Endothelial cell of umbilical vein (primary cell): ENCODE measurements at regions not wholly inside any gene's neighbourhood (a gene's known extent, or its start where the extent isn't known, plus 50 kb on each side); places are given as distances from the start of the nearest gene placed in this dataset.

Experiments
- BruUV-seq: library from RNA; stranded (reverse); fragments of 400-500 nt; replicated peaks from 2 replicates; lab custom pipeline; 2021; lab: Mats Ljungman, UMichigan
- CTCF ChIA-PET: fragments of 300-600, 350-600 bp; sonication (Branson Sonifier 250); formaldehyde crosslinking; loops from one replicate; lab custom pipeline; 2021; ENCODE audit warnings: antibody characterized with exemption, inconsistent platforms; lab: Charles Lee
- POLR2A ChIA-PET: fragments of 300-600, 350-600 bp; sonication (Branson Sonifier 250); formaldehyde crosslinking; loops from one replicate; lab custom pipeline; 2021; ENCODE audit warnings: antibody characterized with exemption, inconsistent platforms; lab: Charles Lee
- DNase-seq: peaks from one replicate; pipeline ENCODE4 v3.0.0-alpha.2; 2011; ENCODE audit warnings: low read depth, low spot score
- FAIRE-seq: peaks from 2 replicates; lab custom pipeline; 2011; peaks lifted over from hg19 to GRCh38; lab: Jason Lieb, UNC
- H2AFZ ChIP-seq: 2 replicates; pipeline ENCODE4 v1.6.0; 2012; ENCODE audit warnings: low read depth, low read length, control low read depth, inconsistent platforms
- H3K27ac ChIP-seq: 2 replicates; pipeline ENCODE4 v1.5.1; 2011; ENCODE audit warnings: low read depth, mild to moderate bottlenecking, control low read depth, low read length, moderate library complexity; ENCODE audit not compliant: insufficient read depth
- H3K27me3 ChIP-seq, 2 experiments: 2 replicates each; pipeline versions ENCODE4 v1.6.0 to v1.6.1; 2011; ENCODE audit warnings: low read length in 2 of 2, mixed read lengths in 1 of 2; ENCODE audit not compliant: control insufficient read depth in 2 of 2, insufficient read depth in 2 of 2
- H3K36me3 ChIP-seq, 2 experiments: 2 replicates in 1 of 2; 3 replicates in 1 of 2; pipeline ENCODE4 v1.5.1; 2011; ENCODE audit warnings: low read length in 2 of 2, mild to moderate bottlenecking in 1 of 2, moderate library complexity in 1 of 2; ENCODE audit not compliant: control insufficient read depth in 2 of 2, insufficient read depth in 2 of 2; ENCODE audit errors: extremely low read depth in 1 of 2
- H3K4me1 ChIP-seq: 3 replicates; pipeline ENCODE4 v1.5.1; 2011; ENCODE audit warnings: mild to moderate bottlenecking, low read length; ENCODE audit not compliant: control insufficient read depth, insufficient read depth; ENCODE audit errors: extremely low read depth
- H3K4me2 ChIP-seq: 2 replicates; pipeline ENCODE4 v1.6.1; 2011; ENCODE audit warnings: low read length, control low read depth, mixed read lengths; ENCODE audit not compliant: insufficient read depth
- H3K4me3 ChIP-seq, 3 experiments: fragments of 200-600 bp in 1 of 3; sonication (generic), shearing (Covaris generic) in 1 of 3; replicated peaks in 1 of 3; 2 replicates each; pipeline ENCODE4 v1.5.1; 2011 to 2016; ENCODE audit warnings: control low read depth in 3 of 3, low read length in 3 of 3, mild to moderate bottlenecking in 2 of 3, inconsistent platforms in 1 of 3, low read depth in 1 of 3, moderate library complexity in 1 of 3; ENCODE audit not compliant: insufficient read depth in 1 of 3
- H3K79me2 ChIP-seq: 2 replicates; pipeline ENCODE4 v1.6.0; 2012; ENCODE audit warnings: low read length, inconsistent platforms; ENCODE audit not compliant: control insufficient read depth, insufficient read depth
- H3K9ac ChIP-seq: replicated peaks from 2 replicates; pipeline ENCODE3; 2011; ENCODE audit warnings: low read length, control low read depth; ENCODE audit not compliant: insufficient read depth; ENCODE audit errors: extremely low read depth
- H3K9me1 ChIP-seq: replicated peaks from 3 replicates; pipeline ENCODE4 v1.6.0; 2011; ENCODE audit warnings: mild to moderate bottlenecking, low read length; ENCODE audit not compliant: control insufficient read depth, insufficient read depth; ENCODE audit errors: extremely low read depth
- H3K9me3 ChIP-seq: replicated peaks from 2 replicates; pipeline ENCODE4 v1.5.1; 2012; ENCODE audit warnings: low read length, inconsistent platforms; ENCODE audit not compliant: control insufficient read depth, insufficient read depth
- H4K20me1 ChIP-seq: replicated peaks from 2 replicates; pipeline ENCODE3; 2011; ENCODE audit warnings: mild to moderate bottlenecking, low read length; ENCODE audit not compliant: control insufficient read depth, insufficient read depth; ENCODE audit errors: extremely low read depth
- EZH2 ChIP-seq: IDR thresholded peaks from 2 replicates; pipeline ENCODE4 v1.6.1; 2012; ENCODE audit warnings: borderline replicate concordance, low read depth, mild to moderate bottlenecking, moderate library complexity, low read length, inconsistent platforms; ENCODE audit not compliant: severe bottlenecking
- FOS ChIP-seq: IDR thresholded peaks from 2 replicates; pipeline ENCODE4 v1.6.1; 2011; ENCODE audit warnings: mild to moderate bottlenecking, low read length, moderate library complexity, borderline replicate concordance; ENCODE audit not compliant: insufficient read depth
- GATA2 ChIP-seq: IDR thresholded peaks from 2 replicates; pipeline ENCODE4 v1.7.0; 2011; ENCODE audit warnings: low read depth, mild to moderate bottlenecking, moderate library complexity, mixed read lengths, low read length; ENCODE audit not compliant: insufficient read length, insufficient read depth
- JUN ChIP-seq: IDR thresholded peaks from 2 replicates; pipeline ENCODE4 v1.6.1; 2011; ENCODE audit warnings: borderline replicate concordance, low read depth; ENCODE audit not compliant: insufficient read length, insufficient read depth
- MYC ChIP-seq: IDR thresholded peaks from one replicate; pipeline ENCODE4 v1.6.1; 2011; ENCODE audit warnings: mild to moderate bottlenecking, low read depth, low read length
- POLR2A ChIP-seq: IDR thresholded peaks from 2 replicates; pipeline ENCODE4 v1.6.1; 2012; ENCODE audit warnings: low read depth, mild to moderate bottlenecking, control low read depth, low read length
- POLR2AphosphoS5 ChIP-seq: IDR thresholded peaks from 2 replicates; pipeline ENCODE4 v1.6.1; 2012; ENCODE audit warnings: low read depth, mild to moderate bottlenecking, control low read depth, low read length, moderate library complexity; ENCODE audit not compliant: insufficient read depth
- dilution Hi-C: fragments of 300-500 bp; cut with MboI; formaldehyde crosslinking; loops from one replicate; pipeline ENCODE4 v1.15.0; 2019; ENCODE audit warnings: low sequenced_read_pairs; ENCODE audit not compliant: extremely low pct_ligation_motif_present
- intact Hi-C: fragments of 100-400 bp; cut with micrococcal nuclease; formaldehyde crosslinking; loops from one replicate; pipeline ENCODE4 v1.10.0; 2022
- TF ChIP-seq, protein P1 (sequence below): IDR thresholded peaks from 2 replicates; pipeline ENCODE4 v1.6.1; 2011; ENCODE audit not compliant: insufficient read depth, insufficient read length
- TF ChIP-seq, protein P2 (sequence below), 2 donors: IDR thresholded peaks; 1 replicate in 1 of 2; 2 replicates in 1 of 2; pipeline ENCODE4 v1.5.1; 2011; ENCODE audit warnings: low read length in 2 of 2, mild to moderate bottlenecking in 2 of 2, moderate library complexity in 2 of 2, control low read depth in 1 of 2, inconsistent platforms in 1 of 2, low read depth in 1 of 2; ENCODE audit not compliant: insufficient read depth in 1 of 2; ENCODE audit errors: extremely low read depth in 1 of 2

DNA sequence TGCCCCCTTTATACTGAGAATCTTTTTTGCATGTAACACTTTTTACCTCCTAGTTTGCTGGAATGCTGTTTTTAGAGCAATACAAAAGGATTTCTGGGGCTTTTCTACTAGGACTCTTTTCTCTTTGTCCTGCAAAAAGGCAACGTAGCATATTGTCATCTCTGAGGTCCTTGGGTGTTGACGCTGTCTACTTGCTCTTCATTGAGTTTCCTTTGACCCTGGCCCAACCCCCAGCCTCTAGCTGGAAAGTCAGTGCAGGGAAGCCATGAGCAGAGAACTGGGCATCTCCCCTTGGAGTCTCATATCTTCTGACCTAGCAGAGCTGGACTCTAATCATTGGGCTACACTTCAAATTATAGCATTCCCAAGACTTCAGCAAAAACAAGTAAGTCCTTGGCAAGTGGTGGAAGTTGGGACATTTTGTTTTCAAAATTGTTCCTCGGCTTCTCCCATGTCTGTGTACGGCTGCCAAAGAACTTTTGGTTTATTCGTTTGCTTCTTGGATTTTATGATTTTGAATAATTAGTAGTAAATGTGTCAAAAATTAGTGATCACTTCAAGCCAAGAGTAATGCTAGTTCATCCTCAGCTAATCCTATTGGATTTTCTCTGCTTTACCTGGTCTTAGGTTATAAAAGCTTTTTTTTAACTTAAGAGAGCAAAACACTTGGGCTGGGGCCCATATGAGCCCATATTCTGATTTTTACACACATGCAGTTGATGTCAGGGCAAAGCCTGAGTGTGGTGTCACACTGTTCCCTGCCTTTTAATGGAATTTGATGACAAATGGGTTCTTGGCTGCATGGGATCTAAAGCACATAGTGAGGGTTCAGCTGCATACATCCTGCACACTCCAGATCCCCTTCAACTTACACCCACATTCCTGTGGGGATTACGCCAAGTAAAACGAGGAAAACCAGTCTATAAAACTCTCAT, 419.5 kb upstream of the C2CD4B start:
- H3K79me2 ChIP-seq = no peaks in the 10 kb centered on the region
- H3K27ac ChIP-seq = no peak overlapping the region
- no peaks in the 10 kb centered on the region for H3K9me1 ChIP-seq
- CTCF ChIA-PET = interaction anchor here (0.9 to 1.9 kb wide), 4 partner anchors 8 to 71 kb away, joined by 3 to 4 read pairs (median 4); no protein-coding TSS in a partner anchor
- no peaks in the 10 kb centered on the region for H4K20me1 ChIP-seq
- no peaks in the 10 kb centered on the region for H3K9me3 ChIP-seq
- dilution Hi-C loops (no loop called here), intact Hi-C loops (no loop called here)
- H3K4me3 ChIP-seq = no peak overlapping the region
- no peak for FAIRE-seq
- POLR2A ChIA-PET = no interaction called here
- BruUV-seq = no TSS peak
- no peaks in the 10 kb centered on the region for H3K36me3 ChIP-seq
- H3K4me2 ChIP-seq = no peak overlapping the region
- H3K27me3 ChIP-seq = peaks cover 2 to 4% of the 10 kb centered on the region in 2 experiments
- no peaks in the 10 kb centered on the region for H3K4me1 ChIP-seq
- H3K9ac ChIP-seq = no peak overlapping the region
- TF ChIP-seq POLR2A (no peak), JUN (no peak), POLR2AphosphoS5 (no peak), GATA2 (no peak), MYC (no peak), FOS (no peak), EZH2 (no peak)
- TF ChIP-seq, protein P1, sequence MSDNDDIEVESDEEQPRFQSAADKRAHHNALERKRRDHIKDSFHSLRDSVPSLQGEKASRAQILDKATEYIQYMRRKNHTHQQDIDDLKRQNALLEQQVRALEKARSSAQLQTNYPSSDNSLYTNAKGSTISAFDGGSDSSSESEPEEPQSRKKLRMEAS = no peak
- TF ChIP-seq, protein P2, sequence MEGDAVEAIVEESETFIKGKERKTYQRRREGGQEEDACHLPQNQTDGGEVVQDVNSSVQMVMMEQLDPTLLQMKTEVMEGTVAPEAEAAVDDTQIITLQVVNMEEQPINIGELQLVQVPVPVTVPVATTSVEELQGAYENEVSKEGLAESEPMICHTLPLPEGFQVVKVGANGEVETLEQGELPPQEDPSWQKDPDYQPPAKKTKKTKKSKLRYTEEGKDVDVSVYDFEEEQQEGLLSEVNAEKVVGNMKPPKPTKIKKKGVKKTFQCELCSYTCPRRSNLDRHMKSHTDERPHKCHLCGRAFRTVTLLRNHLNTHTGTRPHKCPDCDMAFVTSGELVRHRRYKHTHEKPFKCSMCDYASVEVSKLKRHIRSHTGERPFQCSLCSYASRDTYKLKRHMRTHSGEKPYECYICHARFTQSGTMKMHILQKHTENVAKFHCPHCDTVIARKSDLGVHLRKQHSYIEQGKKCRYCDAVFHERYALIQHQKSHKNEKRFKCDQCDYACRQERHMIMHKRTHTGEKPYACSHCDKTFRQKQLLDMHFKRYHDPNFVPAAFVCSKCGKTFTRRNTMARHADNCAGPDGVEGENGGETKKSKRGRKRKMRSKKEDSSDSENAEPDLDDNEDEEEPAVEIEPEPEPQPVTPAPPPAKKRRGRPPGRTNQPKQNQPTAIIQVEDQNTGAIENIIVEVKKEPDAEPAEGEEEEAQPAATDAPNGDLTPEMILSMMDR (IDR thresholded peaks at IDR 0.05; ENCODE audit: extremely low read depth in 1 of 2, insufficient read depth in 1 of 2, low read depth in 1 of 2, low read length in 2 of 2) = no peak
- H2AFZ ChIP-seq = no peak overlapping the region
- DNase-seq = no peak
